ENCODE measurements at regions not wholly inside any gene's neighbourhood (a gene's known extent, or its start where the extent isn't known, plus 50 kb on each side); places are given as distances from the start of the nearest gene placed in this dataset.

DNA sequence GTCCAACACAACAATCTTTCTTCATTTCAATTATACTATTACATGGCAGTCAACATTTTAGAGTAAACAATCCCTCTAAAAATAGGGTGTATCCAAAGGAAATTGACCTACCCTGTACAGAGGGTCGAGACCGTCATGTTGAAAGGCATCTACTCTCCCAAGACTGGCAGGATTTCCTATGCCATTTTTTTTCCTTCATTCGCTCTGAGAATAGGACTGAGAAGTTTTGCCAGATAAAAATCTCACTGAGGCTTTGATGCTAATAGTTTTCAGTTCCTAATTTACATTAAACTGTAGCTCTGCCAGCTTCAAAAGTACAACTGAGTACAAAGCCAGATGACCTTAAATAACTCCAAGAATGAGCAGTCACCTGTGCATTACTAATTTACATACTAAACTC is 84.5 kb upstream of the SEMA3C start (continued):
- TF ChIP-seq, protein P1, sequence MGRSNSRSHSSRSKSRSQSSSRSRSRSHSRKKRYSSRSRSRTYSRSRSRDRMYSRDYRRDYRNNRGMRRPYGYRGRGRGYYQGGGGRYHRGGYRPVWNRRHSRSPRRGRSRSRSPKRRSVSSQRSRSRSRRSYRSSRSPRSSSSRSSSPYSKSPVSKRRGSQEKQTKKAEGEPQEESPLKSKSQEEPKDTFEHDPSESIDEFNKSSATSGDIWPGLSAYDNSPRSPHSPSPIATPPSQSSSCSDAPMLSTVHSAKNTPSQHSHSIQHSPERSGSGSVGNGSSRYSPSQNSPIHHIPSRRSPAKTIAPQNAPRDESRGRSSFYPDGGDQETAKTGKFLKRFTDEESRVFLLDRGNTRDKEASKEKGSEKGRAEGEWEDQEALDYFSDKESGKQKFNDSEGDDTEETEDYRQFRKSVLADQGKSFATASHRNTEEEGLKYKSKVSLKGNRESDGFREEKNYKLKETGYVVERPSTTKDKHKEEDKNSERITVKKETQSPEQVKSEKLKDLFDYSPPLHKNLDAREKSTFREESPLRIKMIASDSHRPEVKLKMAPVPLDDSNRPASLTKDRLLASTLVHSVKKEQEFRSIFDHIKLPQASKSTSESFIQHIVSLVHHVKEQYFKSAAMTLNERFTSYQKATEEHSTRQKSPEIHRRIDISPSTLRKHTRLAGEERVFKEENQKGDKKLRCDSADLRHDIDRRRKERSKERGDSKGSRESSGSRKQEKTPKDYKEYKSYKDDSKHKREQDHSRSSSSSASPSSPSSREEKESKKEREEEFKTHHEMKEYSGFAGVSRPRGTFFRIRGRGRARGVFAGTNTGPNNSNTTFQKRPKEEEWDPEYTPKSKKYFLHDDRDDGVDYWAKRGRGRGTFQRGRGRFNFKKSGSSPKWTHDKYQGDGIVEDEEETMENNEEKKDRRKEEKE (IDR thresholded peaks at IDR 0.05): no peak

DNA sequence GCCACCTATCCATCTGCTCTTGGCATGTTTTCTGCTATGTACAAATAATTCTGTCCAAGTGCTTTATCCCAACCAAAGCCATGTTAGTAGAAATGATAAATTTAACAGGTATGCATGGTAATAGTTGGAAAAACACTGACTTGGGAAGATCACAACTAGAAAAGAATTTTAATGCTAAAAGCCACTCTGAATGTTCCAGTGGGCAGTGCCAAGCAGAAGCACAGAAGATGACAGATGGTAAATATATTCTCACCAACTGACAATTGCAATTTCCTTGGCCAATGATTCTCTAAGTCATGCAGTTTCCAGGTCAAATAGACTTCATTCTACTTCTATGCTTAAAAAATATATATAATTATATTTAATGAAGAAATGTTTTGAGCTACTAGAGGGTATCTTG is 83.6 kb upstream of the SEMA3C start:
- no peak overlapping the region for H2AFZ ChIP-seq (ENCODE audit: low read length)
- CTCF ChIA-PET (ENCODE audit: low intra/inter-chr PET ratio, low total read pairs): no interaction called here
- no peak overlapping the region for H3K4me2 ChIP-seq (ENCODE audit: low read depth, low read length)
- TF ChIP-seq, protein P2, sequence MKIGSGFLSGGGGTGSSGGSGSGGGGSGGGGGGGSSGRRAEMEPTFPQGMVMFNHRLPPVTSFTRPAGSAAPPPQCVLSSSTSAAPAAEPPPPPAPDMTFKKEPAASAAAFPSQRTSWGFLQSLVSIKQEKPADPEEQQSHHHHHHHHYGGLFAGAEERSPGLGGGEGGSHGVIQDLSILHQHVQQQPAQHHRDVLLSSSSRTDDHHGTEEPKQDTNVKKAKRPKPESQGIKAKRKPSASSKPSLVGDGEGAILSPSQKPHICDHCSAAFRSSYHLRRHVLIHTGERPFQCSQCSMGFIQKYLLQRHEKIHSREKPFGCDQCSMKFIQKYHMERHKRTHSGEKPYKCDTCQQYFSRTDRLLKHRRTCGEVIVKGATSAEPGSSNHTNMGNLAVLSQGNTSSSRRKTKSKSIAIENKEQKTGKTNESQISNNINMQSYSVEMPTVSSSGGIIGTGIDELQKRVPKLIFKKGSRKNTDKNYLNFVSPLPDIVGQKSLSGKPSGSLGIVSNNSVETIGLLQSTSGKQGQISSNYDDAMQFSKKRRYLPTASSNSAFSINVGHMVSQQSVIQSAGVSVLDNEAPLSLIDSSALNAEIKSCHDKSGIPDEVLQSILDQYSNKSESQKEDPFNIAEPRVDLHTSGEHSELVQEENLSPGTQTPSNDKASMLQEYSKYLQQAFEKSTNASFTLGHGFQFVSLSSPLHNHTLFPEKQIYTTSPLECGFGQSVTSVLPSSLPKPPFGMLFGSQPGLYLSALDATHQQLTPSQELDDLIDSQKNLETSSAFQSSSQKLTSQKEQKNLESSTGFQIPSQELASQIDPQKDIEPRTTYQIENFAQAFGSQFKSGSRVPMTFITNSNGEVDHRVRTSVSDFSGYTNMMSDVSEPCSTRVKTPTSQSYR (CRISPR knock-in tag; IDR thresholded peaks at IDR 0.05; ENCODE audit: borderline replicate concordance): no peak
- no peak for TF ChIP-seq PHF20 (CRISPR knock-in tag; IDR thresholded peaks at IDR 0.05)
- TF ChIP-seq SCMH1 (CRISPR knock-in tag; IDR thresholded peaks at IDR 0.05; ENCODE audit: borderline replicate concordance): no peak
- TF ChIP-seq ZNF569 (CRISPR knock-in tag; IDR thresholded peaks at IDR 0.05; ENCODE audit: borderline replicate concordance): no peak
- no peak for TF ChIP-seq KDM6A (CRISPR knock-in tag; IDR thresholded peaks at IDR 0.05; ENCODE audit: low read depth)
- TF ChIP-seq ZNF792 (CRISPR knock-in tag; IDR thresholded peaks at IDR 0.05): no peak
- H3K9me3 ChIP-seq (ENCODE audit: low read length): no peaks in the 10 kb centered on the region
- POLR2A ChIA-PET: no interaction called here
- intact Hi-C loops (cut with micrococcal nuclease; ENCODE audit: unreplicated experiment): no loop called here
- DNase-seq (ENCODE audit: low spot score) (no peak), FAIRE-seq (no peak), ATAC-seq (no peak)
- H3K4me1 ChIP-seq (ENCODE audit: insufficient read depth, low read length): no peaks in the 10 kb centered on the region
- H4K20me1 ChIP-seq (ENCODE audit: insufficient read depth, low read length): no peaks in the 10 kb centered on the region
- in situ Hi-C loops (cut with HindIII; ENCODE audit: extremely low pct_ligation_motif_present, low pct_unique_long_range_greater_than_20kb): no loop called here
- no peak overlapping the region for H3K4me3 ChIP-seq (replicated peaks in 1 of 3; ENCODE audit: insufficient read depth in 1 of 3, low read depth in 2 of 3, low read length in 3 of 3)
- no peak overlapping the region for H3K9ac ChIP-seq (ENCODE audit: insufficient read depth, low read depth, low read length)
- BruUV-seq (replicated peaks): no TSS peak
- H3K79me2 ChIP-seq (ENCODE audit: insufficient read depth, low read length): no peaks in the 10 kb centered on the region
- H3K27ac ChIP-seq (ENCODE audit: extremely low read length, insufficient read depth, low read length): no peak overlapping the region
- no peaks in the 10 kb centered on the region for H3K27me3 ChIP-seq (ENCODE audit: control insufficient read depth in 1 of 2, insufficient read depth in 2 of 2, low read length in 2 of 2)
- no peaks in the 10 kb centered on the region for H3K36me3 ChIP-seq (replicated peaks in 1 of 2; ENCODE audit: control insufficient read depth in 1 of 2, insufficient read depth in 2 of 2, low read length in 2 of 2)

Data from HepG2 (cell line).